GM13977 (cell line): ENCODE measurements at regions not wholly inside any gene's neighbourhood (a gene's known extent, or its start where the extent isn't known, plus 50 kb on each side); places are given as distances from the start of the nearest gene placed in this dataset.

Experiments
- DNase-seq: peaks from one replicate; pipeline ENCODE4 v3.0.0; 2012; ENCODE audit warnings: low spot score
- in situ Hi-C: fragments of 300-500 bp; cut with MboI; formaldehyde crosslinking; loops from one replicate; pipeline ENCODE4 v1.12.0; 2022; ENCODE audit warnings: low sequenced_read_pairs, low pct_unique_long_range_greater_than_20kb, mixed read lengths, inconsistent platforms; ENCODE audit not compliant: unreplicated experiment
- TF ChIP-seq, protein P1 (sequence below): IDR thresholded peaks from 2 replicates; pipeline ENCODE4 v1.5.1; 2012; ENCODE audit warnings: mild to moderate bottlenecking, control low read depth; ENCODE audit not compliant: insufficient read depth; ENCODE audit errors: extremely low read depth, missing control alignments

DNA sequence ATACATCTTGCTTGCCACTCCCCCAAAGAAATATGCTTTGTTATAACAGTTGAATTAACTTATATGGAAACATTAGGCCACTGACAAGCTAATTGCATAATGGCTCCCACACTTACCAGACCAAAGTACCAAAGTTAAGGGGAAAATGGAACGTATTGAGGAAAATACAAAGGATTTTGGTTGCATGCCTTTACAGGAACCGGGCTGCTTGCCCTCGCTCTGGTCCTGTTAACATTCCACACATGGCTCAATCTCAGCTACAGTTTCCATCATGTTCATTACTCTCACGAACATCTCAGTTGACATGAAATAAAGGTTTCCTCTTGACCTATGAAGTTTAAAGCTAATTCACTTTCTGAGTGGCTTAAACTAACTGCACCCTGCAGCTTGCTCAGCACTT, 220.7 kb upstream of the RXFP2 start:
- no peak for DNase-seq
- TF ChIP-seq, protein P1, sequence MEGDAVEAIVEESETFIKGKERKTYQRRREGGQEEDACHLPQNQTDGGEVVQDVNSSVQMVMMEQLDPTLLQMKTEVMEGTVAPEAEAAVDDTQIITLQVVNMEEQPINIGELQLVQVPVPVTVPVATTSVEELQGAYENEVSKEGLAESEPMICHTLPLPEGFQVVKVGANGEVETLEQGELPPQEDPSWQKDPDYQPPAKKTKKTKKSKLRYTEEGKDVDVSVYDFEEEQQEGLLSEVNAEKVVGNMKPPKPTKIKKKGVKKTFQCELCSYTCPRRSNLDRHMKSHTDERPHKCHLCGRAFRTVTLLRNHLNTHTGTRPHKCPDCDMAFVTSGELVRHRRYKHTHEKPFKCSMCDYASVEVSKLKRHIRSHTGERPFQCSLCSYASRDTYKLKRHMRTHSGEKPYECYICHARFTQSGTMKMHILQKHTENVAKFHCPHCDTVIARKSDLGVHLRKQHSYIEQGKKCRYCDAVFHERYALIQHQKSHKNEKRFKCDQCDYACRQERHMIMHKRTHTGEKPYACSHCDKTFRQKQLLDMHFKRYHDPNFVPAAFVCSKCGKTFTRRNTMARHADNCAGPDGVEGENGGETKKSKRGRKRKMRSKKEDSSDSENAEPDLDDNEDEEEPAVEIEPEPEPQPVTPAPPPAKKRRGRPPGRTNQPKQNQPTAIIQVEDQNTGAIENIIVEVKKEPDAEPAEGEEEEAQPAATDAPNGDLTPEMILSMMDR: no peak
- in situ Hi-C loops: no loop called here

GRCh38 chr13:31521435-31521834, 217.9 kb upstream of the RXFP2 start:
- TF ChIP-seq, protein P1: no peak
- DNase-seq: no peak
- in situ Hi-C loops: no loop called here

DNA sequence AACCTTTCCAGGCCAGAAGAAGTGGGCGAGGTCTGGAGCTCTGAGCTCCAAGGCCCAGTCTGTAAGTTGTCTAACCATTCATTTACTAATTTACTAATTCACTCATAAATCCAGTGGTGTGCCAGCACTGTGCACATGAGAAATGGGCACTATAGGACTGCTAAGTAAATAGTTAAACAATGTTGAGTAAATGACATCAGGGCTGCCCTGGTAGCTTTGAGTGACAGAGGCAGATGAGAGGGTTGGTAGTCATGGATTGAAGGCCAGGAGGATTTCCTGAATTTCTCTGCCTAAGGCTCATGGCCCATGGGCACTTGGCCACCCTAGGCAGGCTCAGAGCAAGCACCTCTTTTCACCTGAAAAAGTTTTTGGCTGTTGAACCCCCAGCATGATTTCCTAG, 216.9 kb upstream of the RXFP2 start:
- DNase-seq: no peak
- in situ Hi-C loops: no loop called here
- TF ChIP-seq, protein P1: no peak

DNA sequence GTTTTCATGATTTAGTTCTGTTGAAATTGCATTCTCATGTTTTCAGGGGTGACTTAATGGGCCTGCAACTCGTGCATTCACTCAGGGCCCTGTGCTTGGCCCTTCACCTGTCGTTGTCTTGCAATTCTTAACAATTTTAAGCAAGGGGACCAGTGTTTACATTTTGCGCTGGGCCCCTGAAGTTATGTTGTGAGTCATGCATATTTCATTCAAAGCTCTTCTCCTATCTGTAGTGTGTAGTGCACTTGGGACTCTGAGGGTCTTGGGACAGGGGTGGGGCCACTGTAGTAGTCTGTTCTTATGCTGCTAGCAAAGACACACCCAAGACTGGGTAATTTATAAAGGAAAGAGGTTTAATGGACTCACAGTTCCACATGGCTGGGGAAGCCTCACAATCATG, 211.2 kb upstream of the RXFP2 start:
- in situ Hi-C loops: no loop called here
- no peak for DNase-seq
- TF ChIP-seq, protein P1: no peak

- in situ Hi-C loops: no loop called here
- DNase-seq: no peak
- TF ChIP-seq, protein P1: no peak
Measured at GRCh38 chr13:31528758-31529157, 210.6 kb upstream of the RXFP2 start.

GRCh38 chr13:31530922-31531321, 208.4 kb upstream of the RXFP2 start:
- in situ Hi-C loops: no loop called here
- TF ChIP-seq, protein P1: no peak
- DNase-seq: no peak

DNA sequence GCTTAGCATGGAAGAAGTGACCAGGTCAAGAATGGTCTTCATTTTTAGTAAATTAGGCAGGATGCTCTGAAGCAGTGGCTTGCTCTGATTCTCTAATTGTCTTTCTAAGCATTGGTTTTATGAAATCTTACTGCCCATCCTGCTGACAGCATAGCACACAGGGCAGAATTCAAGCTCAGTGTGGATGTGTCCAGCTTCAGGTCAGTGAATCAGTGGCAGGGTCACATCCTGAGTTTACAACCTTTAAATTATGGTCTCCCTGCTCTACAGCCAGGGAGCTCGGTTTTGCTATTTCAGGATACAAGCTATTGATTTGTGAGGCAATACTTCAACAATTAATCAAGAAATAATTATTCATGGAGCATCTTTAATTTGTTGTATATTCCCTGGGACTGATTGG, 202.3 kb upstream of the RXFP2 start:
- in situ Hi-C loops: no loop called here
- TF ChIP-seq, protein P1: no peak
- DNase-seq: no peak
